ENCODE measurements at regions not wholly inside any gene's neighbourhood (a gene's known extent, or its start where the extent isn't known, plus 50 kb on each side); places are given as distances from the start of the nearest gene placed in this dataset.

DNA sequence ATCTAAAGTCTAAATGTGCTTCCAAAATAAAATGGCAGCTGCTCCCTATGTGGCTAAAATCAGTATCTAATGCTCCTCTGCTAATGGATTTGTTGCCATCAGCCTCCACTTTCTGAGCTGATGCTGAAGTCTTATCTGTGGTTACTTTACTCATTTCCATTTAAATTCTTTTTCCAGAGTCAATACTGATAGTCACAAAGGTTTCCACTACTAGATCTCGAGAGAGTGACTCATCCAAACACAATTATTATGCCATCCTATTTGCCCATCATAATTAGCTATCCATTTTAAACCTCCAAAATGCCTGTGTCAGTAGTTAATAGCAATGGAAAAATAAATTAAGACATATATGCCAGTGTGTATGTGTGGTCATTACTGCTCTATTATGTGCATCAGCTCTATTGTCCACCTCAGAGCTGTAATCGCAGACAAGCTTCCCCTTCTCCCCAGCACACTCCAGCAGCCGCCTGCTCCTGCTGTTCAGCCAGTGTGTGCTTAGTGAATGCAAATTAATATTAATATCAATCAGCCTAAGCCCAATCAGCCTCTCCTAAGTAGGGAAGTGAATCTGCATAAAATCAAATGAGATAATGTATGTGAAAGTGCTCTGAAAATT, 199.8 kb upstream of the ZIC3 start:
- DNase-seq (ENCODE audit: low spot score): no peak

DNA sequence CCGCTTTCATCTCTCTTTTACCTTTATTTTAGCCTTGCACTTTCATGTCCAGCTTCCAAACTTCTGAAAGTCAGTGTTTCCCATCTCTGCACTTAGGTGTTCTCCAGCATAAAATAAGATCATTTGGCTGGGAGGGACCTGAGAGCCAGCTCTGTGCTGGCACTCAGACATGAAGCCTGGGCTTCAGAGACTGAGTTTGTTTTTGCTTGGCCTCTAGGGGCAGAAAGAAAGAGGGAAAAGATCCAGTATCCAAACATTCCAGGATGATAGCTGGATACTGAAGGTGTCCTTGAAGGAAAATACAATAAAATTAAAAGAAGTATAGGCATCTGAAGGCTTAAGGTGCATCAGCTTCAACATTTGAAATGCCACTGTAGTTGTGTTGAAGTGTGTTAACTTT, 202.4 kb upstream of the ZIC3 start:
- no peak for DNase-seq (ENCODE audit: low spot score)

DNA sequence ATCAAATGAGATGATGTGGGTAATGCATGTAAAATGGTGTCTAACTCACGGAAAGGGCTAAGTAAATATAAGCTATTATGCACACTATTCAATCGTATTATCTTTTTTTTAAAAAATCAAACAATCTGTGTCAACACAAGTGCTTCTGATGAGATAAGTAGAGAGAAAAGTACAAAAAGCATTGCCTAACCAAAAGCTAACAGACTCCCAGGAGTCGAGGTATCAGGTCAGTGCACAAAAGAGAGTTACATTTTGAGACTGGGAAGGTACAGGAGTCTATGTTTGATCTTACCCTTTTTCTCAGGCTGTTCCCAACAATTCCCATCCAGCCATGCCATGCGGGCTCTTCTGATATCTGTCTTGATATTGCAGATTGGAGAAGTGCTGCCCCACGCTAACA, 203.3 kb upstream of the ZIC3 start:
- DNase-seq (ENCODE audit: low spot score): no peak

GRCh38 chrX:137354851-137355250, 211.1 kb upstream of the ZIC3 start:
- no peak for DNase-seq (ENCODE audit: low spot score)

- DNase-seq (ENCODE audit: low spot score): no peak
These were observed 212.5 kb upstream of the ZIC3 start for GRCh38 chrX:137353404-137353803.

GRCh38 chrX:137352101-137352660, 213.7 kb upstream of the ZIC3 start:
- no peak for DNase-seq (ENCODE audit: low spot score)

DNA sequence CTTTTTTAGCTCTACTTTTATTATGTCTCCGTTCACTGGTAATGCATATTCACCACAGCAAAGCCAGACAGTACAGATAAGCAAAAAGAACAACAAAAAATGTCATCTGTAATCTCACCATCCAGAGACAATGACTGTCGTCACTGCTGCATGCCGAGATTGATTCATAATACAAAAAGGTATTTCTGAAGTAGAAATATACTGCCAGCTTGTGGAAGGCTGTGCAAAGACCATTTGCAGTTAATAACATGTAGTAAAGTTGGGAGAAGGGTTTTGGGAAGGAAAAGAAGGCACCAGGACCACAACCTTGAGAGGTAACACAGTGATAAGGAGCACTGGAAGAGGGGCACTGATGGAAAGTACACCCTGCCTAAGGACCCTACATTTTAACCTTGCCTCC, 223.0 kb upstream of the ZIC3 start:
- DNase-seq (ENCODE audit: low spot score): no peak

GRCh38 chrX:137313627-137314026, 252.3 kb upstream of the ZIC3 start:
- DNase-seq (ENCODE audit: low spot score): no peak

DNA sequence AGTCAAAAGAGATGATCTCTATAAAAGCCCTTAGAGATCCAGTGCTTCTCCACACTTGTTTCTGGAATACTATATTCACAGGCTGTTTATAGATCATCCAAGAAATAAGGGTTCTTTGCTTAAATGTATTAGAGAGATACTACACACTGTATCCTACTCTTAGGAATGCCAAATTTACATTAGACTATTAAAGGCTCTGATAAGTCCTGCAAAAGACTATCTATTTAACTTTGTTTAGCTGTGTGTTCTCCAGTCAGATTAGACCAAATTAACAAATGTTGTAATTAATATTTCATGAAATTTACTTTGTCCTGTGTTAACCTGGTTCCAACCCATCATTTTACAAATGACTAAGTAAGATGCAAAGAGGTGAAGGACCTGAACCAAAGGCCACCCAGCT, 260.5 kb upstream of the ZIC3 start:
- DNase-seq (ENCODE audit: low spot score): no peak

GRCh38 chrX:137297167-137297566, 263.4 kb upstream of the GPR101 start:
- DNase-seq (ENCODE audit: low spot score): no peak

DNA sequence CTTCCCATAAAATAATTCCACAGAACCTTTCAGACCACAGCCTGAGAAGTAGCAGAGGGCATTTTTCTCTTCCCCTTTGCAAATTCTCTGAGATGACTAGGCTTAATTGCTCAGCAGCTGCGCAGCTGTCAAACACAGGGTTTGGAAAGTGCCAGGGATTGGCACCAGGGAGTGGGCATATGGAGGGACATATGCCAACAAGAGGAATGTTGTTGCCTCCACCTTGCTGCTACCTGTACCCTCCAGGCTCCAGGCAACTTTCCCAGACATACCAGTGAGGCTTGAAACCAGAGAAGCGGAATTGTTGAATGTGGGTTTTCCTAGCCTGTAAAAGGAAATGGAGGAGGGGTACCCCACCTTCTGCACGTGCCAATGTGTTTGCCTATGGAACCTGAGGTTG, 256.2 kb upstream of the GPR101 start:
- no peak for DNase-seq (ENCODE audit: low spot score)

GRCh38 chrX:137287191-137287590, 253.4 kb upstream of the GPR101 start:
- no peak for DNase-seq (ENCODE audit: low spot score)

GRCh38 chrX:137286423-137286822, 252.6 kb upstream of the GPR101 start:
- DNase-seq (ENCODE audit: low spot score): no peak

GRCh38 chrX:137278825-137279224, 245.0 kb upstream of the GPR101 start:
- DNase-seq (ENCODE audit: low spot score): no peak

- DNase-seq (ENCODE audit: low spot score): no peak
These were observed 229.6 kb upstream of the GPR101 start for GRCh38 chrX:137263374-137263773.

GRCh38 chrX:137245183-137245582, 211.4 kb upstream of the GPR101 start:
- DNase-seq (ENCODE audit: low spot score): no peak

- no peak for DNase-seq (ENCODE audit: low spot score)
These were observed 203.0 kb upstream of the GPR101 start for GRCh38 chrX:137236837-137237236.

- DNase-seq (ENCODE audit: low spot score): no peak
These were observed 201.0 kb upstream of the GPR101 start for GRCh38 chrX:137234651-137235402.

DNA sequence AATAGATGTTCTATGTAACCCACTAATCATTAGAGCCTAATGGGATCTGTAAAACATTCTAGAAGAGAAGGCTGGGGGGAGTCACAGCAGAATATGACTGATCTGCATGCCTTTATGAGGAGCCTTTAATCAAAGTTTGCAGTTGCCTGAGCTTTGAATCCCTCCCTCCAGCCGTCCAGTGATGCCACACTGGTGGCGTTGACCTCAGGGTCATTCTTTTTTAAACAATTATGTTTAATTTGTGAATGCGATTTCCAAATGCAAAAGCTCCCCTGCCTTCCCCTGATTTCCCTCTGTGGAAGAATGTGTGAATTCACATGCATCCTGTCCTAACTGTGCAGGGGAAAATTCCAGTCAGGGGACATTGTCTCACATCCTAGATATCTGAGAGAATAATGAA, 199.7 kb upstream of the GPR101 start:
- DNase-seq (ENCODE audit: low spot score): no peak

- no peak for DNase-seq (ENCODE audit: low spot score)
These were observed 193.4 kb upstream of the GPR101 start for GRCh38 chrX:137227151-137227550.

DNA sequence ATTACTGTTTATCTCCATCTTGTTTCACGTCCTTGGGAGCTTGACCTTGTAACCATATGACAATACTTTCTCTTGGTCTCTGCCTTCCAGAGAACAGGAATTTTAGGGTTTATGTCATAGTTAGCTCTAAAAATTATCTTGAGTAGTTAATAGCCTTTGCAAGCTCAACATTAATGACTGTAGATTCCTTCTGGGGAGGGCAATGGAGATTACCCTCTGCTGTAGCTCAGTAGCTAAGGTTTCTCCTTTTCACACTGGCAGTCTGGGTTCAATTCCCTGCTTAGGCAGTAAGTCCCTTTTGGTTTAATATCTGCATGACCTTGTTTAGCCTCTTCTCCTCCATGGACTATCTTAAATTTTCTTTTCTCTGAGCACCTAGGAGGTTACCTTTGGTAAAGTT, 181.7 kb upstream of the GPR101 start:
- no peak for DNase-seq (ENCODE audit: low spot score)

GRCh38 chrX:137212078-137212632, 178.4 kb upstream of the GPR101 start:
- no peak for DNase-seq (ENCODE audit: low spot score)

DNA sequence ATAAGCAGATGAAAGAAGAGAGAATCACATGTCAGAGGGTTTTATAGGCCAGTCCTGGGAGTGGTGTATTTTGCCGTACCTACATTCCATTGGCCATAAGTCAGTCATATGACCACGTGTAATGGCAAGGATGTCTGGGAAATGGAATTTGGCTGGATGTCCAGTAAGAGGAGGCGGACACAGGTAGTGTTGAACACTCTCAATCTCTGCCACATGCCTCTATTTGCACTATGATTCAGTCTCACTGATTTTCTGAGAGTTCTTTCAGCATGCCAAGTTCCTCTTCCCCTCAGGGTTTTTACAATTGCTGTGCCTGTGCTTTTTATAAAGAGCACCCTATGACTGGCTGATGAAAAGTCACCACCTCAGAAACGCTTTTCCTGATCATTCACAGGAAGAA, 164.2 kb upstream of the GPR101 start:
- DNase-seq (ENCODE audit: low spot score): no peak
